HG03575 (cell line): ENCODE measurements at regions not wholly inside any gene's neighbourhood (a gene's known extent, or its start where the extent isn't known, plus 50 kb on each side); places are given as distances from the start of the nearest gene placed in this dataset.
"Not testable (repeated sequence)": the region's sequence is repeated elsewhere in the genome, so short reads cannot be mapped to it uniquely, and the experiment has no call there.

Source experiments
- ATAC-seq: cut with Tn5 transposase; IDR thresholded peaks from one replicate; pipeline ENCODE4 v1.9.1; 2021; ENCODE audit not compliant: unreplicated experiment, insufficient number of reproducible peaks, low FRiP score; ENCODE audit errors: extremely low read depth

DNA sequence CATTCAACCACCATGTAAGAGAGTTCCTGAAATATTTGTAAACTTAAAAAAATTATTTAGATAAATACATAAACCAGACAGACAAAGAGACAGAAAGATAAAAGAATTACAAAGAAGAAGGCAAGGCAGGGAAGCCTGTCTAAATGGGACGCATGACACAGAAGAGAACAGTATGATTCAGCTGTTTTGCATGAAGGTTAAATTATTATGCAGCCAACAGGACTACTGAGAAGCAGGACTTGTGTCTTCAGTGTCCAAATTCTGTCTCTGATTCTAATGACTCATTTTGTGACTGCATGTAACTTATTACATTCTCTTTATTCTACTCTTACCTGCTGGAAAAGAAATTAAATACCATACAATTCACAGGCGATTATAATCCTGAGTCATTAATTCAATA, 340.4 kb upstream of the KCNMB2 start:
- peak; percentile 81 for ATAC-seq

DNA sequence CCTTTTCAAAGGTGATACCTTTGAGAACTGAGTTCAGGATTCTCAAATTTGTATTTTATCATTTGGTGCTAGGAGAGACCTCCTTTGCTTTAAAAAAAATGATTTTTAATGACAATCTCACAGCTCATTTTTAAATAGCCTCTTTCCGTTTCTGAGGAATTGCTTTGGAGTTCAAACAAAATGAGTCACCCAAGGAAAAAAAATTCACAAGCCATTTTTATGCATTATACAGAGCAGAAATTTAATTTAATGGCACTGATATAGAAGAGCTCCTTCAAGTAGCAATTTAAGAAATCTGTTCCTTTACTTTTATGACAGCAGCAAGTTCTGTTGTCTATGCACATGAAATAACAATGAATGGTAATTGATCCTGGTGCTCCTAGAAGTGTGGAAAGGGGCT, 337.9 kb upstream of the KCNMB2 start:
- ATAC-seq: no peak

DNA sequence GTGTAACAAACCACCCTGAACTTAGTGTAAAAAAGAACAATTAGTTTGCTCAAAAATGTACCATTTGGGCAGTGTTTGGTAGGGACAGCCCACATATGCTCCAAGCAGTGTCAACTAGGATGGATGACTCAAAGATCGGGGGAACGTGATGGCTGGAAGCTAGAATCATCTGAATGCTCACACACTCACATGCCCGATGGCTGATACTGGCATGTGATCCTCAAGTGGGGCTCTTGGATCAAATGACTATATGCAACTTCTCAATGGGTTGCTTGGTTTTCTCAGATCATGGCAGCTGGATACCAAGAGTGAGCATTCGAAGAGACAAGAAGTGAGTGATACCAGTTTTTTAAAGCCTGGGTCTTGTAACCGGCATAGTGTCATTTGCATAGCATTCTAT, 335.9 kb upstream of the KCNMB2 start:
- ATAC-seq: no peak

DNA sequence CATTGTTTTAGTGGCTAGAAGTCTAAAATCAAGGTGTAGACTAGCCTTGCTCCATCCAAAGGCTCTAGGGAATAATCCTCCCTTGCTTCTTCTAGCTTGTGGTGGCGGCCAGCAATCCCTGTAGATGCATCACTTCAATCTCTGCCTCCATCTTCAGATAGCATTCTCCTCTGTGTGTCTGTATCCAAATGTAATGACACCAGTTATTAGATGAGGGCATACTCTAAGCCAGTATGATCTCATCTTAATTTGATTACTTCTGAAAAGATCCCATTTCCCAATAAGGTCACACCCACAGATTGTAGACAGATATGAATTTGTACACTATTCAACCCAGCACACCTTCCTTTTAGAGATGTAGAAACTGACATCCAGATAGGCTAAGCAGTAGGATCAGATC, 334.5 kb upstream of the KCNMB2 start:
- no peak for ATAC-seq

DNA sequence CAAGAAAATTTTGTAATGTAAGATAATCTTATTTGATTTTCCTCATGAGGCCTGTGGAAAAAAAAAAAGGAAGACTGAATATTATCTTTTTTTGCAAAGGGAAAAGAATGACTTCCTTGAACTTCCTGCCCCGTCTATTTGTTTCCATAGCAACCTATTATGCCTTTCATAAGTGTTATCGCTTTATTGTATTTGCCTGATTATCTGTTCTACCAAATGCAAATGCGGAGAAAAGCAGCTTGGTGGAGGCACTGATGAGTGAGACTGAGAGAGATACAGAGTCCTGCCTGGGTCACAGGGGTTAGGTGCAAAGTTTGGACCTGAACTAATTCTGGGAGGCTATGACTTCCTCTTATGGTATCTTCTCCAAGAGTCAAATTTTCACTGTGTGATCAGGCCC, 334.0 kb upstream of the KCNMB2 start:
- no peak for ATAC-seq

DNA sequence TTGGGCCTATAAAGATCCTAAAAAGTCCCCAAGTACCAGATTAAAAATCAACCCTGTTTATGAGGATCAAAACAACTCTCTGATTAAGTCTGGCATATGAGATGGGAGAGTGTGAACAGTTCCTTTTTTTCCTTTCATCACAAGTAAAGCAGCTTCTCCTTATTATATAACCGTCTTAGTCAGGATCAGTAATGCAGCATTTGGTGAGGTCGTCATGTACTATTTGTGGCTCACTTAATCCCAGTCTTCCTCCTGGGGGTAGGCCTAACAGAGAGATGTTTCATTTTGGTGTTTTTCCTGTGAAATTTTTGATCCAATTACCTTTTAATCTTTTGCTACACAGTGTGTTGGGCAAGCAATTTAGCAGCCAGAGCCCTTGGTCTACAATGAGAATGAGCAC, 333.1 kb upstream of the KCNMB2 start:
- no peak for ATAC-seq

DNA sequence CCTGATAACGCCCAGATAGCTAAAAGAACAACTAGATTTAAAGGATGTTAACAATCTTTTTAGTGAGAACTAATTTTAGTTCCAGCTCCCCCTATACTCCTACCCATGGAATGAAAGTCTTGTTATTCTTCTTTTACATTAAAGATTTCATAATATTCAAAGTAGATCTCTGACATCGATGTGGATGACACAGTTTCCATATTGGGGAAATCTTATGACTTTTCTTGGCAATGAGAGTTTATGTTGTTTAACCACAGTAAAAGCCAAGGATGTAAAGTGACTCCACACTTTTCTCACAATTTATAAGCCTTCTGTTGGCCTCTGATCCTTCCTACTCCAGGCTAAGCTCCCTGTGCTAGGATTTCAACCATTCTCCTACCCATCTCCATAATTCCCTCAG, 332.6 kb upstream of the KCNMB2 start:
- ATAC-seq: no peak

DNA sequence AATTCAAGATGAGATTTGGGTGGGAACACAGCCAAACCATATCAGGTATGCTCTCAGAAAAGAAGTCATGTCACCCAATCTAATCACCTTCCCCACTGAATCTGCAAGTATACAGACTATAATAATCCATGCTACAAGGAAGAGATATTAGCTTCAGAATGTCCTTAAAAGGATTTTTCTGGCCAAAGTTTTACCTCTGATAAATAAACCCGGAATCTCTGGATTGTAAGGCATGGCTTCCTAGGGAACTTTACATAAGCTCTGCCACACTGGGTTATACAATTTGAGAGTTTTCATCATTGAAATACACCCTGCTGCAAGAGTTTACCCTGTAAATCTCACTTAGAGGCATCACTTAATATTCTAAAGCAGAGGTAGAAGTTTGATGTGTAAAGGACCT, 330.5 kb upstream of the KCNMB2 start:
- no peak for ATAC-seq

DNA sequence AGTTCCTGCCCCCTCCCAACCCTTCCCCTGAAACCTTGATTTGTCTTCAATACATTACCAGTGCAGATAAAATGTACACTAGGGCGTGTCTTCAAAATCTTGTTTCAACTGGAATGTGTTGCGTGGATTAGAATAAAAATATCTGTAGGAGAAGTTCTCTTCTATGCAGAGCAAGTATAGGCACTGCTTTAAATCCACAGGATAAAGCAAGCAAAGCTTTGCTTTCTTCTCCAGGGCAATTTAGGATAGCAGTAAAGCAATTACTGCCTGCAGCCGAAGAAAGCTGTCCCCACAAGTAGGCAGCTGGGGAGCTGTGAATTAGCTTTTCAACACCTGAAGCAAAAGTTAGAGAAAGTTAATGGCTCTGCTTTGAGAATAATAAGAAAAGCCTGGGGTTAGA, 329.7 kb upstream of the KCNMB2 start:
- no peak for ATAC-seq

DNA sequence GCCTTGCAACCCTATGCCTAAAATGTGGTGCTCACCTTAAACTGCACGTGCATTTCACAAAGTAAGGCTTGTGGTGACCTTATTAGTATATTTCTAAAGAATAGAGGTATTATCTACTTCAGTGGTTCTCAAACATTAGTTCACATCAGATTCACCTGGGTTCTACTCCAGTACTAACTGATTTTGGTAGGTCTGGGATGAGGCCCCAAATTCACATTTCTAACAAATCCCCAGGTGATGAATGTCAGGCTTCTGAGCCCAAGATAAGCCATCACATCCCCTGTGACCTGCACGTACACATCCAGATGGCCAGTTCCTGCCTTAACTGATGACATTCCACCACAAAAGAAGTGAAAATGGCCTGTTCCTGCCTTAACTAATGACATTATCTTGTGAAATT, 329.1 kb upstream of the KCNMB2 start:
- not testable (repeated sequence) for ATAC-seq

DNA sequence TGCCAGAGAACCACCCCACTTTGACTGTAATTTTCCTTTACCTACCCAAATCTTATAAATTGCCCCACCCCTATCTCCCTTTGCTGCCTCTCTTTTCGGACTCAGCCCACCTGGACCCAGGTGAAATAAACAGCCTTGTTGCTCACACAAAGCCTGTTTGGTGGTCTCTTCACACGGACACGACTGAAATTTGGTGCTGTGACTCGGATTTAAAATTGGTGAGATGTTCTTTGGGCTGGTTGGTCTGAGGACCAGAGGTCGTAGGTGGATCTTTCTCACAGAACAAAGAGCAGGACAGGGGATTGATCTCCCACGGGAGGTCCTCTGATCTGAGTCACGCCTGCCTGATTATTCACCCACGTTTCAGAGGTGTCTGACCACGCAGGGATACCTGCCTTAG, 328.6 kb upstream of the KCNMB2 start:
- ATAC-seq: not testable (repeated sequence)

DNA sequence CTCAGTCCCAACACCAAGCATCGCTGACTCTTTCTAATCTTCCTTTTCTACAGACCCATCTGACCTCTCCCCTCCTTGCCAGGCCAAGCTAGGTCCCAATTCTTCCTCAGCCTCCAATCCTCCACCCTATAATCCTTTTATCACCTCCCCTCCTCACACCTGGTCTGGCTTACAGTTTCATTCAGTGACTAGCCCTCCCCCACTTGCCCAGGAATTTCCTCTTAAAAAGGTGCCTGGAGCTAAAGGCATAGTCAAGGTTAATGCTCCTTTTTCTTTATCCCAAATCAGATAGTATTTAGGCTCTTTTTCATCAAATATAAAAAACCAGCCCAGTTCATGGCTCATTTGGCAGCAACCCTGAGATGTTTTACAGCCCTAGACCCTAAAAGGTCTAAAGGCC, 327.1 kb upstream of the KCNMB2 start:
- not testable (repeated sequence) for ATAC-seq

DNA sequence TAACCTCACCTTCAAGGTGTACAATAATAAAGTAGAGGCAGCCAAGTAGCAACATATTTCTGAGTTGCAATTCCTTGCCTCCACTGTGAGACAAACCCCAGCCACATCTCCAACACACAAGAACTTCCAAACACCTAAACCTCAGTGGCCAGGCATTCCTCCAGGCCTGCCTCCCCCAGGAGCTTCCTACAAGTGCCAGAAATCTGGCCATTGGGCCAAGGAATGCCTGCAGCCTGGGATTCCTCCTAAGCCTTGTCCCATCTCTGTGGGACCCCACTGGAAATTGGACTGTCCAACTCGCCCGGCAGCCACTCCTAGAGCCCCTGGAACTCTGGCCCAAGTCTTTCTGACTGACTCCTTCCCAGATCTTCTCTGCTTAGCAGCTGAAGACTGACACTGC, 326.6 kb upstream of the KCNMB2 start:
- ATAC-seq: not testable (repeated sequence)

DNA sequence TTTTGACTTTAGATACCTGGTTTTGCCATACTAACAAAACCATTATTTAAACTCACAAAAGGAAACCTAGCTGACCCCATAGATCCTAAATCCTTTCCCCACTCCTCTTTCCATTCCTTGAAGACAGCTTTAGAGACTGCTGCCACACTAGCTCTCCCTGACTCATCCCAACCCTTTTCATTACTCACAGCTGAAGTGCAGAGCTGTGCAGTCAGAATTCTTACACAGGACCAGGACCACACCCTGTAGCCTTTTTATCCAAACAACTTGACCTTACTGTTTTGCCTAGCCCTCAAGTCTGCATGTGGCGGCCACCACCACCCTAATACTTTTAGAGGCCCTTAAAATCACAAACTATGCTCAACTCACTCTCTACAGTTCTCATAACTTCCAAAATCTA, 325.1 kb upstream of the KCNMB2 start:
- not testable (repeated sequence) for ATAC-seq

DNA sequence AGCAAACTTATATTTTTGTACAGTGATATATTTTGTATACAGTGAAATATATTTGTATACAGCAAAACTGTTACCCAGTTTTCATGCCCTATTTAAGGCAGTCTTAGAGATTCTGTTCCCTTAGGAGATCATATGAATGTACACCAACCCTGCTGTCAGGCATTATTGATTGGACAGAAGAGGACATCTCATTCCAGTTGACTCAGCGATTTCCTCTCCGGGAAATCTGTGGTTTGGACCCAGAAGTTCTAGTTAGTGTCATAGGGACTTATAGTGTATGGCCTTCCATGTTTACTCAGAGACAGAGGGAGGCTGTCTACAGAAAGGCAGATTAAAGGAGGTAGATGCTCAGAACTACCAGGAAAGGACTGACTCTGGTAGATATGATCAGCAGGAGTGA, 318.8 kb upstream of the KCNMB2 start:
- ATAC-seq: no peak

DNA sequence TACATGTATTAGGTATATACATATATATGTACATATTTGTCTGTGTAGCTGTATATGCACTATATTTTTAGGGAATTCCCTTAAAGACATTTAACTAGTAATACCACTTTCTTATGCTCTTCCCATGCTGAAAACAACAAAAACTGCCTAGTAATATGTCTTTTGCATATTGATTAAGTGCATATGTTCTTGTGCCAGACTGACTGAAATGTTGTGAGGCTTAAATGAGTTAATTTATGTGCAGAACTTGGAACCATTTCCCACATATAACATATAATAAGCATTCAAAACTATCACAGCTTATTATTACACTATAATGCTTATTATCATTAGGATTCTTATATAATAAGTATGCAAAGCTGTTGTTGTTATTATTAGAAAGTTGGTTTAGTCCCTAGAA, 318.0 kb upstream of the KCNMB2 start:
- ATAC-seq: no peak

DNA sequence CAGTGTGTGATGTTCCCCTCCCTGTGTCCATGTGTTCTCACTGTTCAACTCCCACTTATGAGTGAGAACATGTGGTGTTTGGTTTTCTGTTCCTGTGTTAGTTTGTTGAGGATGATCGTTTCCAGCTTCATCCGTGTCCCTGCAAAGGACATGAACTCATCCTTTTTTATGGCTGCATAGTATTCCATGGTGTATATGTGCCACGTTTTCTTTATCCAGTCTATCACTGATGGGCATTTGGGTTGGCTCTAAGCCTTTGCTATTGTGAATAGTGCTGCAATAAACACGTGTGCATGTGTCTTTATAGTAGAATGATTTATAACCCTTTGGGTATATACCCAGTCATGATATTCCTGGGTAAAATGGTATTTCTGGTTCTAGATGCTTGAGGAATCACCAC, 316.6 kb upstream of the KCNMB2 start:
- ATAC-seq: not testable (repeated sequence)

DNA sequence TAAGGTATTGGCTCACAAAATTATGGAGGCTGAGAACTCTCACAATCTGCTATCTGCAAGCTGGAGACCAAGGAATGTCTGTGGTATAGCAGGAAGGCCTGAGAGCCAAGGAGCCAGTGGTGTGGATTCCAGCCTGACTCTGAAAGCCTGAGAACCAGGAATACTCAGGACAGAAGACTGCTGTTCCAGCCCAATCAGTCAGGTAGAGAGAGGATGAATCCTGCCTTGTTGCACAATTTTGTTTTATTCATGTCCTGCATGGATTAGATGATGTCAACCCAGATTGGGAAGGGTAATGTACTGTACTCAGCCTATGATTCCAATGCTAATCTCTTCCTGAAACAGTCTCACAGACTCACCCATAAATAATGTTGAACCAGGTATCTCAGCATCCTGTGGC, 312.4 kb upstream of the KCNMB2 start:
- no peak for ATAC-seq

DNA sequence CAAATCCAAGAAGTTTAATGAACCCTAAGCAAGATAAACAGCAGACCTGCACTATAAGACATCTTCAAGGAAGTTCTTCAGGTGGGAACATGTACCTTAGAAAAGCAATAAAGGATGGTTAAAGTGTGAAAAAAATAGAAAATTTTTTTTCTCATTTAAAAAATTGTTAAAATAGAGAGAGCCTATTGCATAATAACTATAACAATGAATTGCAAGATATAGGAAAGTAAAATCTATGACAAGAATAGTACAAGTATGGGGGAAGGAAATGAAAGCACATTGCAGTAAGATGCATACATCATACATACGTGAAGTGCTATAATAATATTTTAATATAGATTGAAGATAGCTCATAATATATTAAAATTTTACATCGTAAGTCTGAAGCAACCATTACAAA, 310.1 kb upstream of the KCNMB2 start:
- no peak for ATAC-seq

DNA sequence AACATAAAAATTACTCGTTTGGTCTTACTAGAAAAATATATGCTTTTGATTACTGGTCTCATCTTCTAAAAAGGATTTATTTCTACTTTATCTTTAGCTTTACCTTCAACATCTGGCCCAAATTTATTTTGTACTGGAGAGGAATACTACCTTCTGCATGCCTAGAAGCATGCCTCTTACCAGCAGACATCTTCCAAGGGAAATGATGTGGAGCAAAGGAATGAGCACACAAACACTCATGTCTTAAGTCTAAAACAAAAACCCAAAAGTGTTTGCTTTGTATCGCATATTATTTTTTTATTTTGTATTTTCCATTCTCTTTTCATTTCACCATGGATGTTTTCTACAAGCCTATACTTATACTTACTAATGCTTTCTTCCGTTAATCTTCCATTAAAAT, 304.6 kb upstream of the KCNMB2 start:
- ATAC-seq: no peak

DNA sequence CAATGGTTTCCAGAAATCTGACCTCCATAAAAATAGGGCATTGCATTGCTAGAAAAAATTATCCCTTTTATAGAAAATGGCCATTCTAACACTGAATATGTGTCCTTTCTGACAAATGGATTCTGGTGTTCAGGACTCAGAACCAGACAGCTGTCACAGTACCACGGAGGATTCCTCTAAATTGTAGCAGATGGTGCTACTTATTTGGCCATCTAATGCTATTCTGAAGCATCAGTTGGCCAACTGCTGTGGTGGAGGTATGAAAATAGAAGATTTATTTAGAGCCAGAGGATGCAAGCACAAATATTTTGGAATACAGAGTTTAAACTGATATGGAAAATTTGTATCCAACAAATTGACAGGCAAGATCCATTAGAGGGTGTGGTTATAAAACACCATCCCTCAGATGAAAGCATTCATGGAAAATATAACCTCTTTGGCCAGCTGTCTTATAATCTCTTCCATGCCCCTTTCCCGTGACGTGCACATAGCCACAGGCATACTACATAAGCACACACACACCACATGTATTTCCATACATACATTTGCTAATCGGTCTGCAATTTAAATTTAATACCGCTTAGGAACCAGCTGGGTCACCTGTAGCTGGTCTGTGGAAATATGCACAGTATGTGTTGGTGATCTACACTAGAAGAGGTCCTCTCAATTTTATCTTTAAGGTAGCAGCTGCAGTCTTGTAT, 302.7 kb upstream of the KCNMB2 start:
- ATAC-seq: no peak
